ENCODE measurements at regions not wholly inside any gene's neighbourhood (a gene's known extent, or its start where the extent isn't known, plus 50 kb on each side); places are given as distances from the start of the nearest gene placed in this dataset.

DNA sequence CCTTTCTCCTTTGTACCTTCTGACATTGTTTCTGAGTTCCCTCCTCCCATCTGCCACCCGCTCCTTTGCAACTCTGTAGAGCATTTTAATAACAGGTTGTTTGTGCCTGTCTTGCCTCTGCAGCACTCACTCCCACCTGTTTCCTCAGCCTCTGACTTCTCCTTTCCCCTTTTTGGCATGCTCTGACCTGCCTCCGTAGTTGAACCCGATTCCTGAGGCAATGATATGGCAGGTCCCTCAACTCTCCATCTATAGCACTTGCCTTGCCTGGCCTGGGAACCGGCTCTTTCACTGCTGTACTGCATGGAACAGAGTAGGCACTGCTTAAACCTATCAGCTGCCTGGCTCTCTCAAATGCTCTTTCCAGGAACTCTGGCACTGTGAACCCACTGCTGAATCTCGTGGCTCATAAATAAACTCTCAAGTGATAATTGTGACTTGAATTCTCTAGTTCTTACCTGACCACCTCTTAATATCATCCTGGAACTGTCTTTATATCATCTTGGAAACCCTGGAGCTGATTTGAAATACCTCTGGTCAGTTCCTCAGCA is 50.3 kb downstream of the UTRN start:
- no peak for DNase-seq
- H3K36me3 Mint-ChIP-seq (ENCODE audit: low read depth): no peaks in the 10 kb centered on the region
- no peaks in the 10 kb centered on the region for H3K9me3 Mint-ChIP-seq
- peak overlapping the region; percentile 49 for H3K4me3 Mint-ChIP-seq
- peak overlapping the region; percentile 65 for H3K27ac Mint-ChIP-seq
- no peaks in the 10 kb centered on the region for H3K27me3 Mint-ChIP-seq
- CTCF ChIA-PET: interaction anchor here (1.4 to 2.7 kb wide), 2 partner anchors 12 to 18 kb away, joined by 3 to 8 read pairs; no protein-coding TSS in a partner anchor
- H3K4me1 Mint-ChIP-seq: peaks cover 46% of the 10 kb centered on the region
- POLR2A ChIA-PET: interaction anchor here (1.1 to 3.2 kb wide), 5 partner anchors 9 to 272 kb away, joined by 3 to 26 read pairs (median 6); no protein-coding TSS in a partner anchor

GRCh38 chr6:144335914-144336313 is 50.8 kb downstream of the UTRN start:
- ChIA-PET POLR2A (interaction anchor here (1.3 to 3.2 kb wide), 4 partner anchors 9 to 30 kb away, joined by 3 to 26 read pairs (median 6); no protein-coding TSS in a partner anchor), CTCF (interaction anchor here (2.7 kb wide), 1 partner anchor 11 kb away, joined by 8 read pairs; no protein-coding TSS in a partner anchor)
- H3K27me3 Mint-ChIP-seq: no peaks in the 10 kb centered on the region
- DNase-seq: peak; percentile 57
- H3K27ac Mint-ChIP-seq: peak overlapping the region; percentile 65
- H3K4me3 Mint-ChIP-seq: peak overlapping the region; percentile 49
- H3K9me3 Mint-ChIP-seq: no peaks in the 10 kb centered on the region
- no peaks in the 10 kb centered on the region for H3K36me3 Mint-ChIP-seq (ENCODE audit: low read depth)
- peaks cover 50% of the 10 kb centered on the region for H3K4me1 Mint-ChIP-seq

GRCh38 chr6:144336900-144337299 is 51.8 kb downstream of the UTRN start:
- no peak overlapping the region for H3K4me3 Mint-ChIP-seq
- H3K36me3 Mint-ChIP-seq (ENCODE audit: low read depth): no peaks in the 10 kb centered on the region
- ChIA-PET POLR2A (interaction anchor here (0.8 to 3.2 kb wide), 3 partner anchors 8 to 186 kb away, joined by 3 to 26 read pairs (median 3); partner anchors contain the start of gene STX11), CTCF (interaction anchor here (1.0 to 1.3 kb wide), 2 partner anchors 45 to 144 kb away, joined by 3 read pairs; no protein-coding TSS in a partner anchor)
- H3K4me1 Mint-ChIP-seq: peaks cover 59% of the 10 kb centered on the region
- no peaks in the 10 kb centered on the region for H3K9me3 Mint-ChIP-seq
- DNase-seq: no peak
- H3K27me3 Mint-ChIP-seq: no peaks in the 10 kb centered on the region
- no peak overlapping the region for H3K27ac Mint-ChIP-seq

DNA sequence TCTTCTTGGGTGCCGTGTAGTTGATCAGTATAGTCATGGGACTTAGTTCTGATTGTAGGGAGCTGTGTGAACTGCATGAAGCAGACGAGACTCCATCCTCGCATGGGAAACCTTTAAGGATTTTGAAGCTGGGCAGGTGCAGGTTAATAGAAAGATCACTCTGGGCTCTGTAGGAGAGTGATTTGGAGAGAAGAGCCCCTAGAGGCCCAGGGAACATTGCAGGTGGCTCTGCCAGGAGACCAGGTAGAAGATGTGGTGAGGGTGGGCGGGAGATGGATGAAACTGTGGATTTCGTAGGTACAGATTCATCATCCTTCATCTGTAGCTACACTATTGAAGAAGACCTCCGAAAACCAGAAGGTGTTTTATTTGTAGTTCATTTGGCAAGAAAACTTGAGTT is 53.3 kb downstream of the UTRN start:
- no peaks in the 10 kb centered on the region for H3K9me3 Mint-ChIP-seq
- ChIA-PET CTCF (no interaction called here), POLR2A (no interaction called here)
- H3K4me1 Mint-ChIP-seq: peaks cover 71% of the 10 kb centered on the region
- H3K4me3 Mint-ChIP-seq: no peak overlapping the region
- no peak overlapping the region for H3K27ac Mint-ChIP-seq
- no peak for DNase-seq
- no peaks in the 10 kb centered on the region for H3K36me3 Mint-ChIP-seq (ENCODE audit: low read depth)
- H3K27me3 Mint-ChIP-seq: no peaks in the 10 kb centered on the region

DNA sequence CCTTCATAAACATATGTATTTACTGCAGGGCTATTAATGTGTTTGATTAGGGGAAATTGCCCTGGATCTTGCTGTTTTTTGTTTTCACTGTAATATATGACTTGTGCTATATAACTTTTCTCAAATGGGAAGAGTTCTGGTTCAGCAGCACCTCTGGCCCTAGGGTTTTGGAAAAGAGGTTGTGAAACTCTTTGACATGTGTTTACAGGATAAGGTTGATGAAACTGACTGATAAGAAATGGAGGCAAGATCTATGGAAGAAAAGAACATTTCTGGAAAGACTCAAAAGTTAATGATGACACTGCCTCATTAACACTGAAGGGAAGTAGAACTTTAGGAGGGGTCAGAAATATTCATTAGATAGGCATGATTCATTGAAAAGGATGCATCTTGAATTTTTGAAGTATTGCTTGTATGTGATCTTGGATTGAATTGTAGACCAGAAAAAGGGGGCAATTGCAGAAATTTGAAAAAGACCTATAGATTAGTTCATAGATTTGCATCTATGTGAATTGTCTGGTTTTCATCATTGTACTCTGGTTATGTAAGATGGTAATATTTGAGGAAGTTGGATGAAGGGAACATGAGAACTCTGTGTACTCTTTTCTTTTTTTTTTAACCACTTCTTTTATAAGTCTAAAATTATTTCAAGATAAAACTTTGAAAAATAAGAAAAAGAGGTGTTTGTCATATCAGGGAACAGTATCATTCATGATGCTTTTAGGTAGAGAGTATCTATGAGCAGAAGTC is 54.0 kb downstream of the UTRN start:
- ChIA-PET CTCF (no interaction called here), POLR2A (no interaction called here)
- no peak for DNase-seq
- peaks cover 72% of the 10 kb centered on the region for H3K4me1 Mint-ChIP-seq
- peaks cover 3% of the 10 kb centered on the region for H3K36me3 Mint-ChIP-seq (ENCODE audit: low read depth)
- no peak overlapping the region for H3K4me3 Mint-ChIP-seq
- no peaks in the 10 kb centered on the region for H3K27me3 Mint-ChIP-seq
- no peak overlapping the region for H3K27ac Mint-ChIP-seq
- H3K9me3 Mint-ChIP-seq: no peaks in the 10 kb centered on the region

DNA sequence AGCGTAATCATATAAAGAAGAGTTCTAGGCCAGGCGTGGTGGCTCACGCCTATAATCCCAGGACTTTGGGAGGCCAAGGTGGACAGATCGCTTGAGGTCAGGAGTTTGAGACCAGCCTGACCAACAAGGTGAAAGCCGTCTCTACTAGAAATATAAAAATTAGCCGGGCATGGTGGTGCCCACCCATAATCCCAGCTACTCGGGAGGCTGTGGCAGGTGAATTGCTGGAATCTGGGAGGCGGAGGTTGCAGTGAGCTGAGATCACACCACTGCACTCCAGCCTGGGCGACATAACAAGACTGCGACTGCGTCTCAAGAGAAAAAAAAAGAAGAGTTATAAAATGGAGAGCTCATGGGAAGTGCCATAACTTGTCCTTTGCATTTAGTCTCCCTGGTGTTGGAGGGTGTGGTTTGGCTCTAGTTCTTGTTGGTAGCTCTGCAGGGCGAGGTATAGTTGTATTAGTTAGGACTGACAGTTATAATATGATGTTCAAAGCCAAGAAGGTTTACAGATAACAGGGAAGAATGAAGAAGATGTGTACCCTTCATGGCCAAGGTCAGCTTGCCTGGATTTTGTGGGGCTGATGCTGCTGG is 54.8 kb downstream of the UTRN start:
- H3K9me3 Mint-ChIP-seq: no peaks in the 10 kb centered on the region
- H3K27me3 Mint-ChIP-seq: no peaks in the 10 kb centered on the region
- peaks cover 8% of the 10 kb centered on the region for H3K36me3 Mint-ChIP-seq (ENCODE audit: low read depth)
- H3K27ac Mint-ChIP-seq: no peak overlapping the region
- peaks cover 69% of the 10 kb centered on the region for H3K4me1 Mint-ChIP-seq
- DNase-seq: no peak
- no peak overlapping the region for H3K4me3 Mint-ChIP-seq
- POLR2A ChIA-PET: interaction anchor here (5.8 kb wide), 1 partner anchor 13 kb away, joined by 35 read pairs; no protein-coding TSS in a partner anchor
- CTCF ChIA-PET: interaction anchor here (1.3 kb wide), 1 partner anchor 11 kb away, joined by 4 read pairs; no protein-coding TSS in a partner anchor

- peaks cover 69% of the 10 kb centered on the region for H3K4me1 Mint-ChIP-seq
Measured at GRCh38 chr6:144340541-144341371, 55.6 kb downstream of the UTRN start.

GRCh38 chr6:144341831-144342527 is 56.8 kb downstream of the UTRN start:
- no peaks in the 10 kb centered on the region for H3K27me3 Mint-ChIP-seq
- peaks cover 62% of the 10 kb centered on the region for H3K4me1 Mint-ChIP-seq
- no peak overlapping the region for H3K4me3 Mint-ChIP-seq
- no peaks in the 10 kb centered on the region for H3K9me3 Mint-ChIP-seq
- H3K36me3 Mint-ChIP-seq (ENCODE audit: low read depth): peaks cover 19% of the 10 kb centered on the region
- ChIA-PET CTCF (interaction anchor here (0.6 to 1.1 kb wide), 4 partner anchors 10 to 139 kb away, joined by 3 read pairs; no protein-coding TSS in a partner anchor), POLR2A (interaction anchor here (0.9 to 5.8 kb wide), 5 partner anchors 11 to 246 kb away, joined by 3 to 35 read pairs (median 4); partner anchors contain the start of gene SF3B5)
- DNase-seq: no peak
- peak overlapping the region; percentile 24 for H3K27ac Mint-ChIP-seq

More at GRCh38 chr6:144340541-144341371, 55.6 kb downstream of the UTRN start:
- no peak for DNase-seq
- Mint-ChIP-seq H3K4me3 (no peak overlapping the region), H3K9me3 (no peaks in the 10 kb centered on the region), H3K27ac (no peak overlapping the region), H3K36me3 (ENCODE audit: low read depth) (peaks cover 15% of the 10 kb centered on the region), H3K27me3 (no peaks in the 10 kb centered on the region)
- CTCF ChIA-PET: interaction anchor here (0.5 to 1.3 kb wide), 2 partner anchors 10 to 119 kb away, joined by 4 to 6 read pairs; no protein-coding TSS in a partner anchor
- POLR2A ChIA-PET: interaction anchor here (5.8 kb wide), 1 partner anchor 12 kb away, joined by 35 read pairs; no protein-coding TSS in a partner anchor

DNA sequence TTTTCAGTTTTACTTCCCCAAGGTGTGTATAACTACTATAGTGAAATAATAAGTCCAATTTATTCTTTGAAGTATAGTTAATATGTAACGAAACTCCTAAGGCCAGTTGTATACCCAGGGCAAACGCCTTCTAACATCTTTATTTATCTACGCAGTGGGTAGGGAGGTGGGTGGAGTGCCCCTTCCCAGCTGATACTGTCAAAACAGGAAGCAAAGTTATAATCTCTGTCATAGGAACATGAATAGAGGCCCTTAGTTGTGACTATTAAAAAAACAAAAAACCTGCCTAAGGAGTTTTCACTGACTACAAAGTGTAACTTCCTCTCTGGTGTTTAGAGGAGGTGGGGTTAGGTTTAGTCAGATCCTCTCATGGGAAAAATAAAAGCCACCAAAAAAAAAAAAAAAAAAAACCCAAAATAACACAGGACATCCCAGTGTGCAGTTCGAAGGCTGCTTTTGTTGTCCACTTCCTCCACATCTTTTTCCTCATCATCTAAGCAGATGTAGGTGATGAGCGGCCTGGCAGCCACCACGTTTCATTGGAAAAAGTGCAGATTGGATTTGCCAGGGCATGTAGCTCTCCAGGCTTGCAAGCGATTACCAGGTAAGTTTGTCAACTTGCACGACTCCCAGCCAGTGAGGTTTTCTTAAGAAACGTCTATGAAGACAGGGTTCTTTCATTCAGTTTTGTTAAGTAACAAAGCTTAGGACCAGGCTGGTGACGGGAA is 58.7 kb downstream of the UTRN start:
- Mint-ChIP-seq H3K27ac (peak overlapping the region; percentile 99), H3K9me3 (no peaks in the 10 kb centered on the region), H3K36me3 (ENCODE audit: low read depth) (peaks cover 36% of the 10 kb centered on the region), H3K27me3 (no peaks in the 10 kb centered on the region), H3K4me3 (peak overlapping the region; percentile 99), H3K4me1 (peaks cover 73% of the 10 kb centered on the region)
- CTCF ChIA-PET: interaction anchor here (0.7 to 2.0 kb wide), 6 partner anchors 9 to 138 kb away, joined by 3 to 6 read pairs (median 3); no protein-coding TSS in a partner anchor
- POLR2A ChIA-PET: interaction anchor here (0.7 to 5.8 kb wide), 9 partner anchors 9 to 248 kb away, joined by 3 to 35 read pairs (median 8); partner anchors contain the start of gene SF3B5
- peak; percentile 54 for DNase-seq

- Mint-ChIP-seq H3K27ac (peak overlapping the region; percentile 99), H3K4me3 (peak overlapping the region; percentile 99), H3K27me3 (no peaks in the 10 kb centered on the region), H3K9me3 (no peaks in the 10 kb centered on the region), H3K36me3 (ENCODE audit: low read depth) (peaks cover 37% of the 10 kb centered on the region), H3K4me1 (peaks cover 76% of the 10 kb centered on the region)
- POLR2A ChIA-PET: interaction anchor here (1.3 to 5.8 kb wide), 7 partner anchors 8 to 249 kb away, joined by 3 to 35 read pairs (median 11); partner anchors contain the start of gene SF3B5
- peak; percentile 56 for DNase-seq
- CTCF ChIA-PET: interaction anchor here (0.6 to 2.0 kb wide), 5 partner anchors 10 to 138 kb away, joined by 3 to 6 read pairs (median 3); no protein-coding TSS in a partner anchor
Measured at GRCh38 chr6:144344646-144345045, 59.5 kb downstream of the UTRN start.

- Mint-ChIP-seq H3K4me1 (peaks cover 80% of the 10 kb centered on the region), H3K36me3 (ENCODE audit: low read depth) (peaks cover 39% of the 10 kb centered on the region), H3K9me3 (no peaks in the 10 kb centered on the region), H3K27me3 (no peaks in the 10 kb centered on the region), H3K4me3 (peak overlapping the region; percentile 99), H3K27ac (peak overlapping the region; percentile 99)
- ChIA-PET CTCF (interaction anchor here (0.6 to 2.0 kb wide), 2 partner anchors 11 to 137 kb away, joined by 3 to 4 read pairs; no protein-coding TSS in a partner anchor), POLR2A (interaction anchor here (1.3 to 5.8 kb wide), 6 partner anchors 7 to 194 kb away, joined by 3 to 35 read pairs (median 12); no protein-coding TSS in a partner anchor)
- no peak for DNase-seq
Measured at GRCh38 chr6:144345451-144345850, 60.3 kb downstream of the UTRN start.

Data from activated CD4-positive, alpha-beta memory T cell treated with anti-CD3 and anti-CD28 coated beads, Interleukin-2, amount 10 ng/mL, durations not matched to agents 7 days and 5 days (primary cell).